Suprapubic skin (tissue), 3 donors: ENCODE measurements at regions not wholly inside any gene's neighbourhood (a gene's known extent, or its start where the extent isn't known, plus 50 kb on each side); places are given as distances from the start of the nearest gene placed in this dataset.

Source experiments
- EP300 ChIP-seq: sonication (generic); formaldehyde crosslinking; IDR thresholded peaks from one replicate; pipeline ENCODE4 v1.6.1; 2017; ENCODE audit warnings: antibody characterized with exemption
- TF ChIP-seq, protein P1 (sequence below), 2 donors: fragments of 200-600 bp in 1 of 2; fragments of 450-650 bp in 1 of 2; sonication (generic) in 1 of 2; IDR thresholded peaks; one replicate each; pipeline ENCODE4 v1.5.1; 2016 to 2019; ENCODE audit warnings: antibody characterized with exemption in 2 of 2, mild to moderate bottlenecking in 1 of 2, moderate library complexity in 1 of 2

GRCh38 chr1:58089898-58090534, 456.5 kb downstream of the OMA1 start:
- TF ChIP-seq, protein P1, sequence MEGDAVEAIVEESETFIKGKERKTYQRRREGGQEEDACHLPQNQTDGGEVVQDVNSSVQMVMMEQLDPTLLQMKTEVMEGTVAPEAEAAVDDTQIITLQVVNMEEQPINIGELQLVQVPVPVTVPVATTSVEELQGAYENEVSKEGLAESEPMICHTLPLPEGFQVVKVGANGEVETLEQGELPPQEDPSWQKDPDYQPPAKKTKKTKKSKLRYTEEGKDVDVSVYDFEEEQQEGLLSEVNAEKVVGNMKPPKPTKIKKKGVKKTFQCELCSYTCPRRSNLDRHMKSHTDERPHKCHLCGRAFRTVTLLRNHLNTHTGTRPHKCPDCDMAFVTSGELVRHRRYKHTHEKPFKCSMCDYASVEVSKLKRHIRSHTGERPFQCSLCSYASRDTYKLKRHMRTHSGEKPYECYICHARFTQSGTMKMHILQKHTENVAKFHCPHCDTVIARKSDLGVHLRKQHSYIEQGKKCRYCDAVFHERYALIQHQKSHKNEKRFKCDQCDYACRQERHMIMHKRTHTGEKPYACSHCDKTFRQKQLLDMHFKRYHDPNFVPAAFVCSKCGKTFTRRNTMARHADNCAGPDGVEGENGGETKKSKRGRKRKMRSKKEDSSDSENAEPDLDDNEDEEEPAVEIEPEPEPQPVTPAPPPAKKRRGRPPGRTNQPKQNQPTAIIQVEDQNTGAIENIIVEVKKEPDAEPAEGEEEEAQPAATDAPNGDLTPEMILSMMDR (IDR thresholded peaks at IDR 0.05): no peak
- TF ChIP-seq EP300: no peak
